GM12878 (cell line): ENCODE measurements at regions not wholly inside any gene's neighbourhood (a gene's known extent, or its start where the extent isn't known, plus 50 kb on each side); places are given as distances from the start of the nearest gene placed in this dataset.

Experiments
- ATAC-seq: fragments of 200-7000 bp; cut with Tn5 transposase; 3 replicates; pipeline ENCODE4 v1.9.1; 2020; ENCODE audit warnings: mild to moderate bottlenecking, moderate library complexity
- BruUV-seq: library from RNA; stranded (reverse); fragments of 400-500 nt; replicated peaks from 2 replicates; lab custom pipeline; 2021; lab: Mats Ljungman, UMichigan
- CTCF ChIA-PET: fragments of 300-600 bp; sonication (Branson Sonifier 250); formaldehyde crosslinking; extraction: SDS; loops from one replicate; lab custom pipeline; 2021; ENCODE audit warnings: inconsistent platforms; lab: Yijun Ruan, JAX
- POLR2A ChIA-PET: fragments of 350-600 bp; formaldehyde crosslinking; extraction: SDS; loops from one replicate; lab custom pipeline; 2021; ENCODE audit warnings: inconsistent platforms; lab: Charles Lee
- RAD21 ChIA-PET: fragments of 300-600 bp; sonication (Branson Sonifier 250); formaldehyde crosslinking; loops from one replicate; lab custom pipeline; 2023; ENCODE audit warnings: antibody characterized with exemption; ENCODE audit not compliant: unreplicated experiment; lab: Charles Lee
- SMC1A ChIA-PET: fragments of 300-600 bp; sonication (Branson Sonifier 250); formaldehyde crosslinking; loops from one replicate; lab custom pipeline; 2023; ENCODE audit not compliant: unreplicated experiment, uncharacterized antibody; lab: Charles Lee
- DNase-seq: peaks from one replicate; pipeline ENCODE4 v3.0.0-alpha.2; 2011; ENCODE audit warnings: low read depth, low spot score
- FAIRE-seq: peaks from 3 replicates; lab custom pipeline; 2011; peaks lifted over from hg19 to GRCh38; lab: Jason Lieb, UNC
- H2AFZ ChIP-seq: 2 replicates; pipeline ENCODE4 v1.6.0; 2011; ENCODE audit warnings: low read depth, low read length, control low read depth; ENCODE audit not compliant: control insufficient read depth
- H3K27ac ChIP-seq: 2 replicates; pipeline ENCODE4 v1.5.1; 2011; ENCODE audit warnings: control low read depth; ENCODE audit not compliant: control insufficient read depth, insufficient read depth
- H3K27me3 ChIP-seq, 2 experiments: replicated peaks in 1 of 2; 2 replicates each; pipeline versions ENCODE4 v1.6.0 to v1.6.1; 2011; ENCODE audit warnings: low read length in 1 of 2; ENCODE audit not compliant: control insufficient read depth in 2 of 2, insufficient read depth in 2 of 2
- H3K36me3 ChIP-seq, 2 experiments: 2 replicates each; pipeline ENCODE4 v1.5.1; 2011; ENCODE audit warnings: low read length in 1 of 2; ENCODE audit not compliant: control insufficient read depth in 2 of 2, insufficient read depth in 2 of 2
- H3K4me1 ChIP-seq: 2 replicates; pipeline ENCODE4 v1.6.1; 2011; ENCODE audit warnings: mild to moderate bottlenecking, low read length, moderate library complexity, mixed read lengths; ENCODE audit not compliant: control insufficient read depth, insufficient read depth
- H3K4me2 ChIP-seq: 2 replicates; pipeline ENCODE4 v1.6.0; 2011; ENCODE audit warnings: control low read depth; ENCODE audit not compliant: control insufficient read depth, insufficient read depth
- H3K4me3 ChIP-seq: fragments of 200-600 bp; sonication (generic); 2 replicates; pipeline ENCODE4 v1.5.1; 2016
- H3K79me2 ChIP-seq: 2 replicates; pipeline ENCODE4 v1.6.0; 2011; ENCODE audit warnings: low read length; ENCODE audit not compliant: control insufficient read depth, insufficient read depth
- H3K9ac ChIP-seq: 2 replicates; pipeline ENCODE4 v1.8.0; 2011; ENCODE audit warnings: low read length, control low read depth, mixed read lengths; ENCODE audit not compliant: control insufficient read depth, insufficient read depth
- H3K9me3 ChIP-seq: replicated peaks from 3 replicates; pipeline ENCODE4 v1.5.1; 2011; ENCODE audit warnings: mild to moderate bottlenecking, low read length; ENCODE audit not compliant: control insufficient read depth, insufficient read depth
- H4K20me1 ChIP-seq: 2 replicates; pipeline ENCODE4 v1.6.0; 2011; ENCODE audit not compliant: control insufficient read depth, insufficient read depth
- CREM ChIP-seq: IDR thresholded peaks from 2 replicates; pipeline ENCODE4 v1.6.1; 2014; ENCODE audit warnings: antibody characterized with exemption, low read depth
- FOXK2 ChIP-seq: fragments of 450-650 bp; IDR thresholded peaks from 2 replicates; pipeline ENCODE4 v1.6.1; 2017; ENCODE audit warnings: mild to moderate bottlenecking, moderate library complexity
- IKZF2 ChIP-seq, 2 experiments: fragments of 450-650 bp; IDR thresholded peaks; 2 replicates each; pipeline ENCODE4 v1.6.1; 2017; ENCODE audit warnings: mild to moderate bottlenecking in 2 of 2, moderate library complexity in 2 of 2
- MAX ChIP-seq: IDR thresholded peaks from 2 replicates; pipeline ENCODE4 v1.6.1; 2012; ENCODE audit warnings: low read depth, low read length, improper control_type of control experiment
- MYB ChIP-seq: fragments of 150-350 bp; IDR thresholded peaks from 2 replicates; pipeline ENCODE4 v1.6.1; 2014; ENCODE audit warnings: mild to moderate bottlenecking, low read depth, low read length, borderline replicate concordance
- POLR2AphosphoS2 ChIP-seq: IDR thresholded peaks from 2 replicates; pipeline ENCODE4 v1.6.1; 2011; ENCODE audit warnings: low read depth, mild to moderate bottlenecking, low read length, improper control_type of control experiment, moderate library complexity
- SKIL ChIP-seq: fragments of 450-650 bp; IDR thresholded peaks from 2 replicates; pipeline ENCODE4 v1.6.1; 2017; ENCODE audit warnings: mild to moderate bottlenecking, low read depth, inconsistent platforms; ENCODE audit not compliant: poor library complexity, severe bottlenecking
- SMC3 ChIP-seq: IDR thresholded peaks from 2 replicates; pipeline ENCODE4 v1.6.1; 2011; ENCODE audit warnings: low read length, improper control_type of control experiment, borderline replicate concordance
- WGBS: methylation state at CpG from one replicate; pipeline ENCODE4 v1.1.6; 2016; ENCODE audit warnings: low lambda C conversion rate; ENCODE audit not compliant: insufficient replicate concordance, insufficient coverage; ENCODE audit errors: missing lambda C conversion rate; 5-methylcytosine and 5-hydroxymethylcytosine counted together
- in situ Hi-C: fragments of 300-500 bp; cut with MboI; formaldehyde crosslinking; loops from 9 replicates; pipeline ENCODE4 v1.14.3; 2018; ENCODE audit warnings: mixed read lengths
- intact Hi-C: fragments of 100-400 bp; cut with micrococcal nuclease; formaldehyde crosslinking; loops from one replicate; pipeline ENCODE4 v1.14.2; 2022; ENCODE audit not compliant: unreplicated experiment
- TF ChIP-seq, protein P1 (sequence below): fragments of 450-650 bp; IDR thresholded peaks from 2 replicates; pipeline ENCODE4 v1.6.1; 2017; ENCODE audit warnings: mild to moderate bottlenecking, moderate library complexity
- TF ChIP-seq, protein P2 (sequence below): fragments of 450-650 bp; IDR thresholded peaks from 2 replicates; pipeline ENCODE4 v1.6.1; 2017; ENCODE audit warnings: low read depth, mild to moderate bottlenecking, moderate library complexity

DNA sequence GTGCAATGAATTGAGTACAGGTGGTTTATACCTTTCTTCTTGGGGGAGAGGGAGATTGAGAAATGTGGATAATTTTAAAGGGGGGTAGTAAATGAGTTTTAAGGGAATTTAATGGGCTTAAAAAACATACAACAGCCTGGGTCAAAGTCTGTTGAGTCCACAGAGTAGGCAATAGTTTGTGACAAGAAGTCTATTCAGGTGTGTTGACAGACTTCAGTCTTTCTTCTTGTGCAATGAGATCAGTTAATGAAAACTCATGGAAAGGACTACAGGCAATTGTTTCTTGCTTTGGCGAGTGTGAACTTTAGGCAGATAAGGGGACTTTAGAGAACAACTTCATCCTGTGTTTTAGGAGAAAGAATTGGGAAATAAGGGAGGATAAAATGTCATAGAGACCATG, 507.8 kb upstream of the CA10 start:
- WGBS, result 0% methylated on average over 1 of the region's 1 CpG
- Histone ChIP-seq H3K27ac (no peak overlapping the region), H2AFZ (no peak overlapping the region), H3K36me3 (no peaks in the 10 kb centered on the region), H3K9ac (no peak overlapping the region), H3K79me2 (no peaks in the 10 kb centered on the region), H3K4me1 (no peaks in the 10 kb centered on the region), H3K27me3 (no peaks in the 10 kb centered on the region), H3K9me3 (no peaks in the 10 kb centered on the region; the same call in 2 of the 3 replicates), H3K4me3 (no peak overlapping the region), H4K20me1 (no peaks in the 10 kb centered on the region), H3K4me2 (no peak overlapping the region)
- RAD21 ChIA-PET, result no interaction called here
- intact Hi-C loops (no loop called here), in situ Hi-C loops (no loop called here)
- no peak for DNase-seq
- POLR2A ChIA-PET, result no interaction called here
- no peak for ATAC-seq
- FAIRE-seq, result no peak
- TF ChIP-seq FOXK2, result no peak
- SMC1A ChIA-PET, result no interaction called here
- CTCF ChIA-PET, result no interaction called here
- no TSS peak for BruUV-seq

DNA sequence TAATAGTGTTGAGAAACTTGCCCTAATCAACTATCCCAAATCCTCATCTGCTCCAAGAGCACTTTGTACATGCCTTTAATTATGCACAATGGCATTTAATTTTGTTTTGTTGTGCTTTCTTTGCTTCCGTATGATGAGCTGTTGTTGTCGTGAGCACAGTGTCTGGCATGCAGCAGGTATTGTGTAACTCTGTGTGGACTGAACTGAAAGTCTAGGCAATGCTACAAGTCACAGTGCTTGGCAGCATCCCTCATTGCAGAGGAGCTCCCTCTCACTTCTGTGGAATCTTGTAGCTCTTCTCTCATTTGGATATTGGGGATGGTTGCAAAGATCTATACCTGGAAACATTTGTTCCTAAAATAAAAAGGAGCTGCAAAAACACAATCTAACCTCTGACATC, 502.2 kb upstream of the CA10 start:
- H3K9me3 ChIP-seq, result no peaks in the 10 kb centered on the region
- SMC1A ChIA-PET, result interaction anchor here (0.6 kb wide), 1 partner anchor 150 kb away, joined by 3 read pairs; no protein-coding TSS in a partner anchor
- FAIRE-seq (no peak), ATAC-seq (no peak), DNase-seq (no peak)
- no peaks in the 10 kb centered on the region for H3K79me2 ChIP-seq
- intact Hi-C loops (no loop called here), in situ Hi-C loops (no loop called here)
- POLR2A ChIA-PET, result no interaction called here
- H3K4me2 ChIP-seq, result no peak overlapping the region
- H3K27ac ChIP-seq, result no peak overlapping the region
- CTCF ChIA-PET, result no interaction called here
- WGBS, result 27% methylated on average over 2 of the region's 2 CpGs
- H3K4me3 ChIP-seq, result no peak overlapping the region
- no peaks in the 10 kb centered on the region for H3K36me3 ChIP-seq
- RAD21 ChIA-PET, result no interaction called here
- no peak overlapping the region for H2AFZ ChIP-seq
- no peaks in the 10 kb centered on the region for H3K27me3 ChIP-seq
- no TSS peak for BruUV-seq
- H3K4me1 ChIP-seq, result no peaks in the 10 kb centered on the region
- H3K9ac ChIP-seq, result no peak overlapping the region
- H4K20me1 ChIP-seq, result no peaks in the 10 kb centered on the region
- TF ChIP-seq IKZF2 (IDR thresholded peaks at IDR 0.05) (no peak), SMC3 (no peak), POLR2AphosphoS2 (no peak), MAX (no peak), MYB (no peak), CREM (no peak), SKIL (no peak)
- TF ChIP-seq, protein P1, sequence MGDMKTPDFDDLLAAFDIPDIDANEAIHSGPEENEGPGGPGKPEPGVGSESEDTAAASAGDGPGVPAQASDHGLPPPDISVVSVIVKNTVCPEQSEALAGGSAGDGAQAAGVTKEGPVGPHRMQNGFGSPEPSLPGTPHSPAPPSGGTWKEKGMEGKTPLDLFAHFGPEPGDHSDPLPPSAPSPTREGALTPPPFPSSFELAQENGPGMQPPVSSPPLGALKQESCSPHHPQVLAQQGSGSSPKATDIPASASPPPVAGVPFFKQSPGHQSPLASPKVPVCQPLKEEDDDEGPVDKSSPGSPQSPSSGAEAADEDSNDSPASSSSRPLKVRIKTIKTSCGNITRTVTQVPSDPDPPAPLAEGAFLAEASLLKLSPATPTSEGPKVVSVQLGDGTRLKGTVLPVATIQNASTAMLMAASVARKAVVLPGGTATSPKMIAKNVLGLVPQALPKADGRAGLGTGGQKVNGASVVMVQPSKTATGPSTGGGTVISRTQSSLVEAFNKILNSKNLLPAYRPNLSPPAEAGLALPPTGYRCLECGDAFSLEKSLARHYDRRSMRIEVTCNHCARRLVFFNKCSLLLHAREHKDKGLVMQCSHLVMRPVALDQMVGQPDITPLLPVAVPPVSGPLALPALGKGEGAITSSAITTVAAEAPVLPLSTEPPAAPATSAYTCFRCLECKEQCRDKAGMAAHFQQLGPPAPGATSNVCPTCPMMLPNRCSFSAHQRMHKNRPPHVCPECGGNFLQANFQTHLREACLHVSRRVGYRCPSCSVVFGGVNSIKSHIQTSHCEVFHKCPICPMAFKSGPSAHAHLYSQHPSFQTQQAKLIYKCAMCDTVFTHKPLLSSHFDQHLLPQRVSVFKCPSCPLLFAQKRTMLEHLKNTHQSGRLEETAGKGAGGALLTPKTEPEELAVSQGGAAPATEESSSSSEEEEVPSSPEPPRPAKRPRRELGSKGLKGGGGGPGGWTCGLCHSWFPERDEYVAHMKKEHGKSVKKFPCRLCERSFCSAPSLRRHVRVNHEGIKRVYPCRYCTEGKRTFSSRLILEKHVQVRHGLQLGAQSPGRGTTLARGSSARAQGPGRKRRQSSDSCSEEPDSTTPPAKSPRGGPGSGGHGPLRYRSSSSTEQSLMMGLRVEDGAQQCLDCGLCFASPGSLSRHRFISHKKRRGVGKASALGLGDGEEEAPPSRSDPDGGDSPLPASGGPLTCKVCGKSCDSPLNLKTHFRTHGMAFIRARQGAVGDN, result no peak
- TF ChIP-seq, protein P2, sequence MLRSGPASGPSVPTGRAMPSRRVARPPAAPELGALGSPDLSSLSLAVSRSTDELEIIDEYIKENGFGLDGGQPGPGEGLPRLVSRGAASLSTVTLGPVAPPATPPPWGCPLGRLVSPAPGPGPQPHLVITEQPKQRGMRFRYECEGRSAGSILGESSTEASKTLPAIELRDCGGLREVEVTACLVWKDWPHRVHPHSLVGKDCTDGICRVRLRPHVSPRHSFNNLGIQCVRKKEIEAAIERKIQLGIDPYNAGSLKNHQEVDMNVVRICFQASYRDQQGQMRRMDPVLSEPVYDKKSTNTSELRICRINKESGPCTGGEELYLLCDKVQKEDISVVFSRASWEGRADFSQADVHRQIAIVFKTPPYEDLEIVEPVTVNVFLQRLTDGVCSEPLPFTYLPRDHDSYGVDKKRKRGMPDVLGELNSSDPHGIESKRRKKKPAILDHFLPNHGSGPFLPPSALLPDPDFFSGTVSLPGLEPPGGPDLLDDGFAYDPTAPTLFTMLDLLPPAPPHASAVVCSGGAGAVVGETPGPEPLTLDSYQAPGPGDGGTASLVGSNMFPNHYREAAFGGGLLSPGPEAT, result no peak
